ENCODE measurements at regions not wholly inside any gene's neighbourhood (a gene's known extent, or its start where the extent isn't known, plus 50 kb on each side); places are given as distances from the start of the nearest gene placed in this dataset.

DNA sequence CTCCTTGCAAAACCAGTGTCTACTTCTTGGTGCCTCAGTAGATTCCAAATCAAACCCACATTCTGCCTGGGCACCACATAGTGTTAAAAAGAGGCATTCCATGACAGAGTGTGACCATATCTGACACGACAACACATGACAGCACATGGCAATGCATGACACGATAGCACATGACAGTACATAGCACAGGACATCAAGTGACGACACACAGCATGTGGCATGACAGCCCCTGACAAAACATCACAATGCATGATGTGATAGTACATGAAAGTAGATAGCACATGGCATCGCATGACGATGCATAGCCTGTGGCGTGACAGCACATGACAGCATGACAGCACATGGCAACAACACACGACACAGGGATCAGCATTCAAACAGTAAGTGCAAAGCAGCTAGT lies 845.9 kb upstream of the SALL3 start:
- TF ChIP-seq CSDC2 (CRISPR knock-in tag; IDR thresholded peaks at IDR 0.05) = no peak
- no peak for TF ChIP-seq ARNTL (CRISPR knock-in tag; IDR thresholded peaks at IDR 0.05; ENCODE audit: borderline replicate concordance, low read depth)
- TF ChIP-seq ZC3H10 (CRISPR knock-in tag; IDR thresholded peaks at IDR 0.05) = no peak
- no peak for TF ChIP-seq RARB (CRISPR knock-in tag; IDR thresholded peaks at IDR 0.05)
